ENCODE measurements at regions not wholly inside any gene's neighbourhood (a gene's known extent, or its start where the extent isn't known, plus 50 kb on each side); places are given as distances from the start of the nearest gene placed in this dataset.

GRCh38 chr6:43848671-43849391, 78.8 kb downstream of the VEGFA start:
- no peaks in the 10 kb centered on the region for H3K36me3 ChIP-seq (replicated peaks in 1 of 2; ENCODE audit: control insufficient read depth in 1 of 2, insufficient read depth in 2 of 2, low read length in 2 of 2)
- BruUV-seq (replicated peaks), result no TSS peak
- H3K9ac ChIP-seq (ENCODE audit: insufficient read depth, low read depth, low read length), result no peak overlapping the region
- H3K4me1 ChIP-seq (ENCODE audit: insufficient read depth, low read length), result peaks cover 69% of the 10 kb centered on the region
- in situ Hi-C loops (cut with HindIII; ENCODE audit: extremely low pct_ligation_motif_present, low pct_unique_long_range_greater_than_20kb) (no loop called here), intact Hi-C loops (cut with micrococcal nuclease; ENCODE audit: unreplicated experiment) (no loop called here)
- 9% methylated on average over 7 of the region's 7 CpGs for whole genome bisulfite sequencing (ENCODE audit: low lambda C conversion rate)
- H2AFZ ChIP-seq (ENCODE audit: low read length), result no peak overlapping the region
- no peaks in the 10 kb centered on the region for H3K9me3 ChIP-seq (ENCODE audit: low read length)
- H3K27ac ChIP-seq (ENCODE audit: extremely low read length, insufficient read depth, low read length), result no peak overlapping the region
- peaks cover 0 to 17% of the 10 kb centered on the region in 2 experiments; a peak in 2 of 5 replicates for H3K27me3 ChIP-seq (ENCODE audit: control insufficient read depth in 1 of 2, insufficient read depth in 2 of 2, low read length in 2 of 2)
- H3K79me2 ChIP-seq (ENCODE audit: insufficient read depth, low read length), result no peaks in the 10 kb centered on the region
- DNase-seq (ENCODE audit: low spot score), result peak; percentile 77
- ATAC-seq, result peak; percentile 58
- CTCF ChIA-PET (ENCODE audit: low intra/inter-chr PET ratio, low total read pairs), result no interaction called here
- peak overlapping the region; percentile 60 for H3K4me2 ChIP-seq (ENCODE audit: low read depth, low read length)
- POLR2A ChIA-PET, result no interaction called here
- H4K20me1 ChIP-seq (ENCODE audit: insufficient read depth, low read length), result no peaks in the 10 kb centered on the region
- peak overlapping the region in 1 of 3 experiments; percentile 29; a peak in 2 of 6 replicates for H3K4me3 ChIP-seq (replicated peaks in 1 of 3; ENCODE audit: insufficient read depth in 1 of 3, low read depth in 2 of 3, low read length in 3 of 3)
- peak; percentile 58 for FAIRE-seq
- TF ChIP-seq ZNF20 (CRISPR knock-in tag; IDR thresholded peaks at IDR 0.05), result no peak
- TF ChIP-seq SALL1 (CRISPR knock-in tag; IDR thresholded peaks at IDR 0.05), result peak; percentile 82
- peak; percentile 57; the same call in 1 of the 2 replicates for TF ChIP-seq IRF2 (CRISPR knock-in tag; IDR thresholded peaks at IDR 0.05)
- peak; percentile 52; the same call in 1 of the 2 replicates for TF ChIP-seq ZNF629 (CRISPR knock-in tag; conservative IDR thresholded peaks at IDR 0.05)
- peak; percentile 86; the same call in 1 of the 2 replicates for TF ChIP-seq HIC2 (CRISPR knock-in tag; IDR thresholded peaks at IDR 0.05; ENCODE audit: low read depth)
- TF ChIP-seq ZFY (CRISPR knock-in tag; IDR thresholded peaks at IDR 0.05), result peak; percentile 46; the same call in 1 of the 2 replicates
- TF ChIP-seq SRSF1 (optimal IDR thresholded peaks at IDR 0.05; ENCODE audit: low read depth, low read length), result no peak
- peak; percentile 38; the same call in 1 of the 2 replicates for TF ChIP-seq SOX13 (IDR thresholded peaks at IDR 0.05)
- peak in 1 of 2 experiments; percentile 82; a peak in 2 of 4 replicates for TF ChIP-seq SOX13 (CRISPR knock-in tag; conservative IDR thresholded peaks at IDR 0.05 in 1 of 2, IDR thresholded peaks at IDR 0.05 in 1 of 2)
- TF ChIP-seq ZNF619 (CRISPR knock-in tag; IDR thresholded peaks at IDR 0.05), result no peak
- 0 out of 2 replicates have a peak, but pooled peaks have one; percentile 61 for TF ChIP-seq ZNF331 (CRISPR knock-in tag; IDR thresholded peaks at IDR 0.05)
- TF ChIP-seq SAFB2 (CRISPR knock-in tag; IDR thresholded peaks at IDR 0.05; ENCODE audit: borderline replicate concordance, low read depth), result no peak
- peak; percentile 57; the same call in 1 of the 2 replicates for TF ChIP-seq BRD4 (CRISPR knock-in tag; IDR thresholded peaks at IDR 0.05)
- TF ChIP-seq ZNF24 (IDR thresholded peaks at IDR 0.05), result no peak
- no peak for TF ChIP-seq ZNF816 (CRISPR knock-in tag; IDR thresholded peaks at IDR 0.05; ENCODE audit: borderline replicate concordance)
- TF ChIP-seq ZNF770 (CRISPR knock-in tag; IDR thresholded peaks at IDR 0.05), result peak; percentile 65; the same call in 1 of the 2 replicates
- 0 out of 2 replicates have a peak, but pooled peaks have one; percentile 47 for TF ChIP-seq ZFP37 (CRISPR knock-in tag; IDR thresholded peaks at IDR 0.05; ENCODE audit: borderline replicate concordance)
- peak; percentile 89 for TF ChIP-seq GATAD2A (CRISPR knock-in tag; IDR thresholded peaks at IDR 0.05)
- TF ChIP-seq ZNF260 (CRISPR knock-in tag; IDR thresholded peaks at IDR 0.05; ENCODE audit: borderline replicate concordance, low read depth), result no peak
- TF ChIP-seq TFAP4 (IDR thresholded peaks at IDR 0.05; ENCODE audit: borderline replicate concordance, low read depth), result peak; percentile 39; the same call in 1 of the 2 replicates
- no peak for TF ChIP-seq CBX1 (IDR thresholded peaks at IDR 0.05; ENCODE audit: low read depth)
